Stimulated activated naive B cell treated with anti-CD40 and anti-IgM and Interleukin-4, amounts not matched to agents 10 μg/mL and 1 μg/mL and 100 μg/mL, for 72 hours (primary cell): ENCODE measurements at regions not wholly inside any gene's neighbourhood (a gene's known extent, or its start where the extent isn't known, plus 50 kb on each side); places are given as distances from the start of the nearest gene placed in this dataset.

Experiments
- ATAC-seq, 2 donors: fragments of 150-1000 bp; cut with Tn5 transposase; replicated peaks; 2 replicates each; pipeline ENCODE4 v1.10.0; 2021; ENCODE audit warnings: moderate library complexity in 1 of 2
- DNase-seq: peaks from one replicate; pipeline ENCODE4 v3.0.0; 2021
- H3K27ac Mint-ChIP-seq: one replicate; pipeline ENCODE4 v1.8.0; 2022; ENCODE audit warnings: mild to moderate bottlenecking, mixed read lengths
- H3K27me3 Mint-ChIP-seq, 2 donors: one replicate each; pipeline ENCODE4 v1.8.0; 2022; ENCODE audit warnings: mixed read lengths in 2 of 2
- H3K36me3 Mint-ChIP-seq, 2 donors: one replicate each; pipeline ENCODE4 v1.8.0; 2022; ENCODE audit warnings: mixed read lengths in 2 of 2, mild to moderate bottlenecking in 1 of 2
- H3K4me1 Mint-ChIP-seq, 2 donors: one replicate each; pipeline ENCODE4 v1.8.0; 2022; ENCODE audit warnings: mixed read lengths in 2 of 2, mild to moderate bottlenecking in 1 of 2
- H3K4me3 Mint-ChIP-seq, 2 donors: one replicate each; pipeline ENCODE4 v1.8.0; 2022; ENCODE audit warnings: mild to moderate bottlenecking in 2 of 2, mixed read lengths in 2 of 2, moderate library complexity in 1 of 2
- H3K9me3 Mint-ChIP-seq, 2 donors: one replicate each; pipeline ENCODE4 v1.8.0; 2022; ENCODE audit warnings: mixed read lengths in 2 of 2, mild to moderate bottlenecking in 1 of 2

GRCh38 chrX:16222151-16222550 lies 54.9 kb downstream of the MAGEB17 start:
- ATAC-seq = no peak
- H3K4me1 Mint-ChIP-seq = no peaks in the 10 kb centered on the region
- H3K27ac Mint-ChIP-seq = no peak overlapping the region
- H3K9me3 Mint-ChIP-seq = peaks cover 13 to 15% of the 10 kb centered on the region in 2 donors
- H3K36me3 Mint-ChIP-seq = peaks cover 0 to 2% of the 10 kb centered on the region in 2 donors
- DNase-seq = no peak
- peaks cover 10 to 11% of the 10 kb centered on the region in 2 donors for H3K27me3 Mint-ChIP-seq
- no peak overlapping the region for H3K4me3 Mint-ChIP-seq

GRCh38 chrX:16223385-16223784 lies 56.1 kb downstream of the MAGEB17 start:
- DNase-seq = no peak
- Mint-ChIP-seq H3K27me3 (peaks cover 10 to 17% of the 10 kb centered on the region in 2 donors), H3K27ac (no peak overlapping the region), H3K36me3 (peaks cover 0 to 2% of the 10 kb centered on the region in 2 donors), H3K4me1 (no peaks in the 10 kb centered on the region), H3K4me3 (no peak overlapping the region), H3K9me3 (peaks cover 13 to 15% of the 10 kb centered on the region in 2 donors)
- no peak for ATAC-seq

GRCh38 chrX:16239211-16239610 lies 71.9 kb downstream of the MAGEB17 start:
- Mint-ChIP-seq H3K36me3 (no peaks in the 10 kb centered on the region), H3K4me1 (no peaks in the 10 kb centered on the region), H3K27me3 (peaks cover 7 to 11% of the 10 kb centered on the region in 2 donors), H3K9me3 (no peaks in the 10 kb centered on the region), H3K27ac (no peak overlapping the region), H3K4me3 (no peak overlapping the region)
- peak in 1 of 2 donors; percentile 34 for ATAC-seq
- DNase-seq = no peak

- Mint-ChIP-seq H3K36me3 (no peaks in the 10 kb centered on the region), H3K9me3 (no peaks in the 10 kb centered on the region), H3K4me3 (no peak overlapping the region), H3K4me1 (no peaks in the 10 kb centered on the region), H3K27me3 (peaks cover 7 to 11% of the 10 kb centered on the region in 2 donors), H3K27ac (no peak overlapping the region)
- no peak for DNase-seq
- ATAC-seq = no peak
Observed at GRCh38 chrX:16240231-16240905, 73.1 kb downstream of the MAGEB17 start.

- Mint-ChIP-seq H3K4me3 (no peak overlapping the region), H3K4me1 (no peaks in the 10 kb centered on the region), H3K27me3 (peaks cover 7 to 11% of the 10 kb centered on the region in 2 donors), H3K36me3 (no peaks in the 10 kb centered on the region), H3K9me3 (no peaks in the 10 kb centered on the region), H3K27ac (no peak overlapping the region)
- no peak for DNase-seq
- no peak for ATAC-seq
Observed at GRCh38 chrX:16240968-16241367, 73.7 kb downstream of the MAGEB17 start.

- no peaks in the 10 kb centered on the region for H3K4me1 Mint-ChIP-seq
- H3K27ac Mint-ChIP-seq = no peak overlapping the region
- peaks cover 0 to 11% of the 10 kb centered on the region in 2 donors for H3K27me3 Mint-ChIP-seq
- DNase-seq (no peak), ATAC-seq (no peak)
- H3K9me3 Mint-ChIP-seq = no peaks in the 10 kb centered on the region
- no peak overlapping the region for H3K4me3 Mint-ChIP-seq
- H3K36me3 Mint-ChIP-seq = no peaks in the 10 kb centered on the region
Observed at GRCh38 chrX:16250296-16250695, 83.0 kb downstream of the MAGEB17 start.

- no peak overlapping the region for H3K4me3 Mint-ChIP-seq
Observed at GRCh38 chrX:16251782-16252181, 84.5 kb downstream of the MAGEB17 start.

GRCh38 chrX:16258882-16259281 lies 91.6 kb downstream of the MAGEB17 start:
- DNase-seq (no peak), ATAC-seq (no peak)
- Mint-ChIP-seq H3K36me3 (no peaks in the 10 kb centered on the region), H3K9me3 (peaks cover 0 to 7% of the 10 kb centered on the region in 2 donors), H3K4me1 (no peaks in the 10 kb centered on the region), H3K27me3 (peaks cover 5 to 30% of the 10 kb centered on the region in 2 donors), H3K27ac (no peak overlapping the region), H3K4me3 (no peak overlapping the region)

More at GRCh38 chrX:16251782-16252181, 84.5 kb downstream of the MAGEB17 start:
- no peak for ATAC-seq
- Mint-ChIP-seq H3K27ac (no peak overlapping the region), H3K9me3 (peaks cover 0 to 6% of the 10 kb centered on the region in 2 donors), H3K27me3 (peaks cover 0 to 11% of the 10 kb centered on the region in 2 donors), H3K36me3 (no peaks in the 10 kb centered on the region), H3K4me1 (no peaks in the 10 kb centered on the region)
- DNase-seq = no peak

- H3K27me3 Mint-ChIP-seq = peaks cover 0 to 4% of the 10 kb centered on the region in 2 donors
- H3K36me3 Mint-ChIP-seq = no peaks in the 10 kb centered on the region
- H3K4me1 Mint-ChIP-seq = no peaks in the 10 kb centered on the region
- H3K4me3 Mint-ChIP-seq = no peak overlapping the region
- peaks cover 8 to 9% of the 10 kb centered on the region in 2 donors for H3K9me3 Mint-ChIP-seq
- ATAC-seq = no peak
- DNase-seq = no peak
- no peak overlapping the region for H3K27ac Mint-ChIP-seq
Observed at GRCh38 chrX:16267431-16267830, 100.2 kb downstream of the MAGEB17 start.

- Mint-ChIP-seq H3K36me3 (no peaks in the 10 kb centered on the region), H3K4me3 (no peak overlapping the region), H3K9me3 (peaks cover 8 to 9% of the 10 kb centered on the region in 2 donors), H3K27me3 (peaks cover 0 to 4% of the 10 kb centered on the region in 2 donors), H3K27ac (no peak overlapping the region), H3K4me1 (no peaks in the 10 kb centered on the region)
- DNase-seq (no peak), ATAC-seq (no peak)
Observed at GRCh38 chrX:16268206-16268605, 100.9 kb downstream of the MAGEB17 start.

- H3K36me3 Mint-ChIP-seq = no peaks in the 10 kb centered on the region
- ATAC-seq (no peak), DNase-seq (no peak)
- H3K4me3 Mint-ChIP-seq = no peak overlapping the region
- H3K4me1 Mint-ChIP-seq = peaks cover 2 to 5% of the 10 kb centered on the region in 2 donors
- peaks cover 1 to 13% of the 10 kb centered on the region in 2 donors for H3K9me3 Mint-ChIP-seq
- peaks cover 5 to 47% of the 10 kb centered on the region in 2 donors for H3K27me3 Mint-ChIP-seq
- no peak overlapping the region for H3K27ac Mint-ChIP-seq
Observed at GRCh38 chrX:16278927-16279326, 111.6 kb downstream of the MAGEB17 start.

- H3K27ac Mint-ChIP-seq = no peak overlapping the region
- peaks cover 5 to 35% of the 10 kb centered on the region in 2 donors for H3K27me3 Mint-ChIP-seq
- DNase-seq = no peak
- peaks cover 2 to 5% of the 10 kb centered on the region in 2 donors for H3K4me1 Mint-ChIP-seq
- no peaks in the 10 kb centered on the region for H3K36me3 Mint-ChIP-seq
- H3K4me3 Mint-ChIP-seq = no peak overlapping the region
- no peak for ATAC-seq
- no peaks in the 10 kb centered on the region for H3K9me3 Mint-ChIP-seq
Observed at GRCh38 chrX:16282209-16282608, 114.9 kb downstream of the MAGEB17 start.

GRCh38 chrX:16284842-16285241 lies 117.6 kb downstream of the MAGEB17 start:
- DNase-seq (no peak), ATAC-seq (no peak)
- Mint-ChIP-seq H3K4me1 (peaks cover 0 to 3% of the 10 kb centered on the region in 2 donors), H3K9me3 (no peaks in the 10 kb centered on the region), H3K27ac (no peak overlapping the region), H3K36me3 (no peaks in the 10 kb centered on the region), H3K4me3 (no peak overlapping the region), H3K27me3 (peaks cover 0 to 25% of the 10 kb centered on the region in 2 donors)

GRCh38 chrX:16290997-16291396 lies 123.7 kb downstream of the MAGEB17 start:
- ATAC-seq = no peak
- no peak overlapping the region for H3K4me3 Mint-ChIP-seq
- H3K36me3 Mint-ChIP-seq = no peaks in the 10 kb centered on the region
- H3K27me3 Mint-ChIP-seq = peaks cover 0 to 18% of the 10 kb centered on the region in 2 donors
- no peaks in the 10 kb centered on the region for H3K9me3 Mint-ChIP-seq
- DNase-seq = no peak
- no peak overlapping the region for H3K27ac Mint-ChIP-seq
- no peaks in the 10 kb centered on the region for H3K4me1 Mint-ChIP-seq

GRCh38 chrX:16300831-16301230 lies 133.6 kb downstream of the MAGEB17 start:
- no peak for DNase-seq
- no peaks in the 10 kb centered on the region for H3K4me1 Mint-ChIP-seq
- no peak overlapping the region for H3K27ac Mint-ChIP-seq
- peaks cover 0 to 5% of the 10 kb centered on the region in 2 donors for H3K27me3 Mint-ChIP-seq
- ATAC-seq = no peak
- no peak overlapping the region for H3K4me3 Mint-ChIP-seq
- H3K9me3 Mint-ChIP-seq = no peaks in the 10 kb centered on the region
- no peaks in the 10 kb centered on the region for H3K36me3 Mint-ChIP-seq
